CD4-positive, alpha-beta T cell (primary cell): ENCODE measurements at regions not wholly inside any gene's neighbourhood (a gene's known extent, or its start where the extent isn't known, plus 50 kb on each side); places are given as distances from the start of the nearest gene placed in this dataset.

Source experiments
- ATAC-seq: fragments of 200-7000 bp; cut with Tn5 transposase; one replicate; pipeline ENCODE4 v1.10.0; 2022; ENCODE audit warnings: mild to moderate bottlenecking; ENCODE audit not compliant: poor library complexity
- CTCF ChIA-PET: fragments of 350-600 bp; sonication (Branson Sonifier 250); formaldehyde crosslinking; loops from one replicate; lab custom pipeline; 2021; ENCODE audit warnings: antibody characterized with exemption, inconsistent platforms; lab: Charles Lee
- POLR2A ChIA-PET: fragments of 350-600 bp; sonication (Branson Sonifier 250); formaldehyde crosslinking; loops from one replicate; lab custom pipeline; 2021; ENCODE audit warnings: antibody characterized with exemption, inconsistent platforms; lab: Charles Lee
- DNase-seq, 14 experiments: peaks; one replicate each; pipeline ENCODE4 v3.0.0-alpha.2; 2013 to 2020; ENCODE audit warnings: mixed read lengths in 2 of 14
- H3K27ac ChIP-seq, 2 donors: one replicate each; pipeline versions ENCODE4 v1.5.1 to v1.7.0; 2013; ENCODE audit warnings: low read length in 2 of 2, low read depth in 1 of 2, mild to moderate bottlenecking in 1 of 2
- H3K27me3 ChIP-seq, 2 experiments: 1 replicate in 1 of 2; 2 replicates in 1 of 2; pipeline versions ENCODE4 v1.6.1 to v1.7.0; 2013; ENCODE audit warnings: low read length in 2 of 2, control low read depth in 1 of 2, mild to moderate bottlenecking in 1 of 2, moderate library complexity in 1 of 2; ENCODE audit not compliant: insufficient read depth in 2 of 2, control insufficient read depth in 1 of 2
- H3K36me3 ChIP-seq: one replicate; pipeline ENCODE4 v1.6.1; 2013; ENCODE audit warnings: low read length, control low read depth; ENCODE audit not compliant: insufficient read depth
- H3K4me1 ChIP-seq: one replicate; pipeline ENCODE4 v1.6.1; 2013; ENCODE audit warnings: low read length, control low read depth; ENCODE audit not compliant: insufficient read depth
- H3K4me3 ChIP-seq: one replicate; pipeline ENCODE4 v1.5.1; 2013; ENCODE audit warnings: mild to moderate bottlenecking, low read length, moderate library complexity
- H3K9me3 ChIP-seq, 2 experiments: 1 replicate in 1 of 2; 2 replicates in 1 of 2; pipeline versions ENCODE4 v1.6.1 to v1.7.0; 2013; ENCODE audit warnings: low read length in 2 of 2, mild to moderate bottlenecking in 2 of 2, control low read depth in 1 of 2, moderate library complexity in 1 of 2; ENCODE audit not compliant: control insufficient read depth in 1 of 2, insufficient read depth in 1 of 2
- H3K27ac Mint-ChIP-seq: one replicate; pipeline ENCODE4 v1.8.0; 2020; ENCODE audit warnings: mixed read lengths
- H3K27me3 Mint-ChIP-seq: one replicate; pipeline ENCODE4 v1.8.0; 2021; ENCODE audit warnings: mixed read lengths
- H3K36me3 Mint-ChIP-seq: one replicate; pipeline ENCODE4 v1.8.0; 2021; ENCODE audit warnings: low read depth, mixed read lengths
- H3K4me1 Mint-ChIP-seq: one replicate; pipeline ENCODE4 v1.8.0; 2021; ENCODE audit warnings: low read depth, mixed read lengths
- H3K4me3 Mint-ChIP-seq: one replicate; pipeline ENCODE4 v1.8.0; 2020; ENCODE audit warnings: mild to moderate bottlenecking, mixed read lengths
- H3K9me3 Mint-ChIP-seq: one replicate; pipeline ENCODE4 v1.8.0; 2020; ENCODE audit warnings: mixed read lengths
- intact Hi-C, 2 experiments: fragments of 100-400 bp; cut with DNase I in 1 of 2; cut with micrococcal nuclease in 1 of 2; formaldehyde crosslinking; loops; one replicate each; pipeline versions ENCODE4 v1.15.1 to v1.9.0; 2023 to 2025; cut with DNase I, micrococcal nuclease
- TF ChIP-seq, protein P1 (sequence below): fragments of 200-600 bp; IDR thresholded peaks from one replicate; pipeline ENCODE4 v1.8.0; 2022; ENCODE audit warnings: antibody characterized with exemption, mild to moderate bottlenecking

DNA sequence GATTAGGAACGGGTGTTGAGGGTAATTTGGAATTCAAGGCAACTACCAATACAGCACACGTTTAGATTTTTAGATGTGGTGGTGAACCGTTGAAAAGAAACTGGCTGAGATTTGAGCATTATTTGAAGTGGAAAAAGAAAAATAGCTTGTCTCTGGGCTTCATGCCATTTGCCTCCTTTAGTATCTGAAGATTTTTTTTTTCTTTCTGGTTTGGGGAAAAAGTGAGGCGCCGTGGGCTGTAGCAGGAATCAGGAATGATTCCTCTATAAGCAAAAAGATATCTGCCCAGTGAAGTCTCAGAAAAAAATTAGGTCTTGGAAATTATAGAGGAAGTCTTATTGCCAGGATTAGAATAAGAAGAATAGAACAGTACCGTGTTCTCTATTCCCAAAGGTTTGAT lies 88.5 kb downstream of the RPS12 start:
- TF ChIP-seq, protein P1, sequence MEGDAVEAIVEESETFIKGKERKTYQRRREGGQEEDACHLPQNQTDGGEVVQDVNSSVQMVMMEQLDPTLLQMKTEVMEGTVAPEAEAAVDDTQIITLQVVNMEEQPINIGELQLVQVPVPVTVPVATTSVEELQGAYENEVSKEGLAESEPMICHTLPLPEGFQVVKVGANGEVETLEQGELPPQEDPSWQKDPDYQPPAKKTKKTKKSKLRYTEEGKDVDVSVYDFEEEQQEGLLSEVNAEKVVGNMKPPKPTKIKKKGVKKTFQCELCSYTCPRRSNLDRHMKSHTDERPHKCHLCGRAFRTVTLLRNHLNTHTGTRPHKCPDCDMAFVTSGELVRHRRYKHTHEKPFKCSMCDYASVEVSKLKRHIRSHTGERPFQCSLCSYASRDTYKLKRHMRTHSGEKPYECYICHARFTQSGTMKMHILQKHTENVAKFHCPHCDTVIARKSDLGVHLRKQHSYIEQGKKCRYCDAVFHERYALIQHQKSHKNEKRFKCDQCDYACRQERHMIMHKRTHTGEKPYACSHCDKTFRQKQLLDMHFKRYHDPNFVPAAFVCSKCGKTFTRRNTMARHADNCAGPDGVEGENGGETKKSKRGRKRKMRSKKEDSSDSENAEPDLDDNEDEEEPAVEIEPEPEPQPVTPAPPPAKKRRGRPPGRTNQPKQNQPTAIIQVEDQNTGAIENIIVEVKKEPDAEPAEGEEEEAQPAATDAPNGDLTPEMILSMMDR: no peak
- intact Hi-C loops: no loop called here
- Histone ChIP-seq H3K27ac (no peak overlapping the region), H3K27me3 (no peaks in the 10 kb centered on the region), H3K4me3 (no peak overlapping the region), H3K4me1 (no peaks in the 10 kb centered on the region), H3K9me3 (no peaks in the 10 kb centered on the region), H3K36me3 (no peaks in the 10 kb centered on the region)
- no peaks in the 10 kb centered on the region for H3K9me3 Mint-ChIP-seq
- DNase-seq: no peak
- ATAC-seq: no peak
- no peaks in the 10 kb centered on the region for H3K27me3 Mint-ChIP-seq
- no peaks in the 10 kb centered on the region for H3K36me3 Mint-ChIP-seq
- H3K4me3 Mint-ChIP-seq: no peak overlapping the region
- no peaks in the 10 kb centered on the region for H3K4me1 Mint-ChIP-seq
- CTCF ChIA-PET: no interaction called here
- POLR2A ChIA-PET: no interaction called here
- no peak overlapping the region for H3K27ac Mint-ChIP-seq

- Histone ChIP-seq H3K27ac (no peak overlapping the region), H3K4me3 (no peak overlapping the region), H3K4me1 (no peaks in the 10 kb centered on the region), H3K36me3 (no peaks in the 10 kb centered on the region), H3K27me3 (no peaks in the 10 kb centered on the region), H3K9me3 (no peaks in the 10 kb centered on the region)
- no peak for DNase-seq
- TF ChIP-seq, protein P1: no peak
- POLR2A ChIA-PET: no interaction called here
- Mint-ChIP-seq H3K9me3 (no peaks in the 10 kb centered on the region), H3K27me3 (no peaks in the 10 kb centered on the region), H3K4me3 (no peak overlapping the region), H3K27ac (no peak overlapping the region), H3K36me3 (no peaks in the 10 kb centered on the region), H3K4me1 (no peaks in the 10 kb centered on the region)
- ATAC-seq: no peak
- intact Hi-C loops: no loop called here
- CTCF ChIA-PET: no interaction called here
These were observed 92.9 kb downstream of the RPS12 start for GRCh38 chr6:132907231-132907630.

DNA sequence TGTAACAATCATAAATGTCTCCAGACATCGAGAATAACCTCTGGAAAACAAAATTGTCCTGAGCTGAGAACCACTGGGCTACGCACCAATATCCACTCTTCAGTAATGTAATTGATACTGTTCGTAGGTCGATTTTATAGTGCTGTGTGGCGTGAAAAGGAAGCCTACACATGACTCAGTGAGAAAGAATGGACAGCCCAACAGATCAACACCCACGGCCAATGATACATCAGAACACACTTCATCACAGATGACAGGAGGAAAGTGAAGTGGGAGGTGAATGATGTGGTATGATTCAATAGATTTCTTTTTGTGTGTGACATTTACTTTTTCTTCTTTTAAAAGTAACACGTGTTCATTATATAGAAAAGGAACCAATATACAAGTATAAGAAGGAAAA lies 93.5 kb downstream of the RPS12 start:
- Histone ChIP-seq H3K27me3 (no peaks in the 10 kb centered on the region), H3K4me1 (no peaks in the 10 kb centered on the region), H3K9me3 (no peaks in the 10 kb centered on the region), H3K4me3 (no peak overlapping the region), H3K36me3 (no peaks in the 10 kb centered on the region), H3K27ac (no peak overlapping the region)
- POLR2A ChIA-PET: no interaction called here
- TF ChIP-seq, protein P1: no peak
- no peaks in the 10 kb centered on the region for H3K36me3 Mint-ChIP-seq
- no peak for DNase-seq
- no peaks in the 10 kb centered on the region for H3K4me1 Mint-ChIP-seq
- no peak for ATAC-seq
- no peaks in the 10 kb centered on the region for H3K27me3 Mint-ChIP-seq
- no peak overlapping the region for H3K27ac Mint-ChIP-seq
- H3K4me3 Mint-ChIP-seq: no peak overlapping the region
- intact Hi-C loops: no loop called here
- no peaks in the 10 kb centered on the region for H3K9me3 Mint-ChIP-seq
- CTCF ChIA-PET: no interaction called here
